Stimulated activated CD8-positive, alpha-beta memory T cell treated with anti-CD3 and anti-CD28 coated beads, Interleukin-4, amount 100 ng/mL, for 1 hour (primary cell): ENCODE measurements at regions not wholly inside any gene's neighbourhood (a gene's known extent, or its start where the extent isn't known, plus 50 kb on each side); places are given as distances from the start of the nearest gene placed in this dataset.

Experiments used
- DNase-seq, 2 donors: peaks; one replicate each; pipeline ENCODE4 v3.0.0-alpha.2; 2020; ENCODE audit warnings: low read depth in 2 of 2, low spot score in 1 of 2

GRCh38 chr13:29908416-29909080 is 58.1 kb upstream of the UBL3 start:
- no peak for DNase-seq

- DNase-seq = no peak
Observed at GRCh38 chr13:29907670-29908069, 57.3 kb upstream of the UBL3 start.

GRCh38 chr13:29906432-29907011 is 56.1 kb upstream of the UBL3 start:
- no peak for DNase-seq

GRCh38 chr13:29905845-29906244 is 55.4 kb upstream of the UBL3 start:
- DNase-seq = no peak

GRCh38 chr13:29903996-29904395 is 53.6 kb upstream of the UBL3 start:
- no peak for DNase-seq

- no peak for DNase-seq
Observed at GRCh38 chr13:29903543-29903942, 53.1 kb upstream of the UBL3 start.

- no peak for DNase-seq
Observed at GRCh38 chr13:29902632-29903305, 52.4 kb upstream of the UBL3 start.

- DNase-seq = no peak
Observed at GRCh38 chr13:29901710-29902631, 51.6 kb upstream of the UBL3 start.
